Calu3 (cell line): ENCODE measurements at regions not wholly inside any gene's neighbourhood (a gene's known extent, or its start where the extent isn't known, plus 50 kb on each side); places are given as distances from the start of the nearest gene placed in this dataset.

ENCODE experiments used
- BruUV-seq: library from RNA; stranded (reverse); fragments of 400-500 nt; replicated peaks from 2 replicates; lab custom pipeline; 2021; lab: Mats Ljungman, UMichigan
- CTCF ChIA-PET: fragments of 300-600 bp; sonication (Branson Sonifier 250); formaldehyde crosslinking; loops from one replicate; lab custom pipeline; 2022; ENCODE audit warnings: antibody characterized with exemption; lab: Charles Lee
- DNase-seq: peaks from one replicate; pipeline ENCODE4 v3.0.0; 2022
- H3K27ac Mint-ChIP-seq: one replicate; pipeline ENCODE4 v1.8.0; 2022; ENCODE audit warnings: mixed read lengths; ENCODE audit not compliant: unreplicated experiment
- H3K27me3 Mint-ChIP-seq: one replicate; pipeline ENCODE4 v1.8.0; 2022; ENCODE audit warnings: mixed read lengths; ENCODE audit not compliant: unreplicated experiment
- H3K36me3 Mint-ChIP-seq: one replicate; pipeline ENCODE4 v1.8.0; 2022; ENCODE audit warnings: mild to moderate bottlenecking, moderate library complexity, mixed read lengths; ENCODE audit not compliant: insufficient read depth, unreplicated experiment
- H3K4me1 Mint-ChIP-seq: one replicate; pipeline ENCODE4 v1.8.0; 2022; ENCODE audit warnings: mild to moderate bottlenecking, low read depth, mixed read lengths; ENCODE audit not compliant: unreplicated experiment
- H3K4me3 Mint-ChIP-seq: one replicate; pipeline ENCODE4 v1.8.0; 2022; ENCODE audit warnings: mild to moderate bottlenecking, low read depth, moderate library complexity, mixed read lengths; ENCODE audit not compliant: unreplicated experiment
- H3K9me3 Mint-ChIP-seq: one replicate; pipeline ENCODE4 v1.8.0; 2022; ENCODE audit warnings: low read depth, mixed read lengths; ENCODE audit not compliant: unreplicated experiment
- CTCF ChIP-seq: fragments of 200-600 bp; IDR thresholded peaks from one replicate; pipeline ENCODE4 v1.8.0; 2022; ENCODE audit warnings: antibody characterized with exemption; ENCODE audit not compliant: unreplicated experiment
- intact Hi-C: fragments of 100-400 bp; cut with micrococcal nuclease; formaldehyde crosslinking; loops from one replicate; pipeline ENCODE4 v1.10.0; 2022; ENCODE audit not compliant: unreplicated experiment

- no peak for DNase-seq
- no peak overlapping the region for H3K27ac Mint-ChIP-seq
- BruUV-seq, result no TSS peak
- no peaks in the 10 kb centered on the region for H3K27me3 Mint-ChIP-seq
- H3K9me3 Mint-ChIP-seq, result peaks cover 7% of the 10 kb centered on the region
- no peak overlapping the region for H3K4me3 Mint-ChIP-seq
- no peaks in the 10 kb centered on the region for H3K4me1 Mint-ChIP-seq
- no peaks in the 10 kb centered on the region for H3K36me3 Mint-ChIP-seq
- intact Hi-C loops, result no loop called here
- no peak for TF ChIP-seq CTCF
- CTCF ChIA-PET, result no interaction called here
Measured at GRCh38 chrX:82848111-82848510, 660.0 kb upstream of the POU3F4 start.
